ENCODE measurements at regions not wholly inside any gene's neighbourhood (a gene's known extent, or its start where the extent isn't known, plus 50 kb on each side); places are given as distances from the start of the nearest gene placed in this dataset.

DNA sequence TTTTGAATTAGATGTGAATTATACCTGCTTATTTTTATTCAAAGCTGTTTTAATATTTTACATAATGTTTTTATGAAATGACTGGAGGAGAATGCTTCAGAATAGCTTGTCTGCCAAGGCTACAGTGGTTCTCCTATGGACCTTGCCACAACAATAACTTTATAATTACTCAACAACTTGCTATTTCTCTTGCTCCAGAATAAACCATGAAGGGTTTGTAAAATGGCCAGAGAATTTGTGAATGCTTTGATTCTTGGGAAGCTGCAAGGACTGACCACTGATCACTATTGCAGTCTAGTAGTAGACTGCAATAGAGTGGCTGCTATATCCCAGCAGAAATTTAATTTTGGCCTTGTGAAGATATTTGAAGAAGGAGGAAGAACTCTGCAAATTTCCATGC, 199.7 kb downstream of the FAT3 start:
- TF ChIP-seq, protein P1, sequence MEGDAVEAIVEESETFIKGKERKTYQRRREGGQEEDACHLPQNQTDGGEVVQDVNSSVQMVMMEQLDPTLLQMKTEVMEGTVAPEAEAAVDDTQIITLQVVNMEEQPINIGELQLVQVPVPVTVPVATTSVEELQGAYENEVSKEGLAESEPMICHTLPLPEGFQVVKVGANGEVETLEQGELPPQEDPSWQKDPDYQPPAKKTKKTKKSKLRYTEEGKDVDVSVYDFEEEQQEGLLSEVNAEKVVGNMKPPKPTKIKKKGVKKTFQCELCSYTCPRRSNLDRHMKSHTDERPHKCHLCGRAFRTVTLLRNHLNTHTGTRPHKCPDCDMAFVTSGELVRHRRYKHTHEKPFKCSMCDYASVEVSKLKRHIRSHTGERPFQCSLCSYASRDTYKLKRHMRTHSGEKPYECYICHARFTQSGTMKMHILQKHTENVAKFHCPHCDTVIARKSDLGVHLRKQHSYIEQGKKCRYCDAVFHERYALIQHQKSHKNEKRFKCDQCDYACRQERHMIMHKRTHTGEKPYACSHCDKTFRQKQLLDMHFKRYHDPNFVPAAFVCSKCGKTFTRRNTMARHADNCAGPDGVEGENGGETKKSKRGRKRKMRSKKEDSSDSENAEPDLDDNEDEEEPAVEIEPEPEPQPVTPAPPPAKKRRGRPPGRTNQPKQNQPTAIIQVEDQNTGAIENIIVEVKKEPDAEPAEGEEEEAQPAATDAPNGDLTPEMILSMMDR (IDR thresholded peaks at IDR 0.05): no peak
- no peak for TF ChIP-seq POLR2A (IDR thresholded peaks at IDR 0.05)

Measured in Peyer's patch (tissue), 4 donors.